CD8-positive, alpha-beta memory T cell (primary cell): ENCODE measurements at regions not wholly inside any gene's neighbourhood (a gene's known extent, or its start where the extent isn't known, plus 50 kb on each side); places are given as distances from the start of the nearest gene placed in this dataset.

Source experiments
- CTCF ChIA-PET: fragments of 350-600 bp; sonication (Branson Sonifier 250); formaldehyde crosslinking; loops from one replicate; lab custom pipeline; 2021; ENCODE audit warnings: antibody characterized with exemption; lab: Charles Lee
- POLR2A ChIA-PET: fragments of 350-600 bp; sonication (Branson Sonifier 250); formaldehyde crosslinking; loops from one replicate; lab custom pipeline; 2021; ENCODE audit warnings: antibody characterized with exemption; lab: Charles Lee
- DNase-seq, 5 donors: peaks; one replicate each; pipeline versions ENCODE4 v3.0.0 to v3.0.0-alpha.2; 2020 to 2022; ENCODE audit warnings: mixed read lengths in 1 of 5
- H3K27ac ChIP-seq: one replicate; pipeline ENCODE4 v1.7.0; 2013; ENCODE audit warnings: low read depth, mild to moderate bottlenecking, low read length, moderate library complexity
- H3K27me3 ChIP-seq: 2 replicates; pipeline ENCODE4 v1.7.0; 2013; ENCODE audit warnings: low read length, mild to moderate bottlenecking; ENCODE audit not compliant: insufficient read depth, poor library complexity, severe bottlenecking
- H3K36me3 ChIP-seq: 2 replicates; pipeline ENCODE4 v1.7.0; 2013; ENCODE audit warnings: mild to moderate bottlenecking, low read length, moderate library complexity; ENCODE audit not compliant: insufficient read depth
- H3K4me1 ChIP-seq: 2 replicates; pipeline ENCODE4 v1.7.0; 2013; ENCODE audit warnings: mild to moderate bottlenecking, low read length, moderate library complexity; ENCODE audit not compliant: insufficient read depth
- H3K4me3 ChIP-seq: 2 replicates; pipeline ENCODE4 v1.7.0; 2013; ENCODE audit warnings: mild to moderate bottlenecking, low read length
- H3K9me3 ChIP-seq: 2 replicates; pipeline ENCODE4 v1.7.0; 2013; ENCODE audit warnings: mild to moderate bottlenecking, low read length
- H3K27ac Mint-ChIP-seq, 8 donors: one replicate each; pipeline ENCODE4 v1.8.0; 2020 to 2021; ENCODE audit warnings: mixed read lengths in 8 of 8, mild to moderate bottlenecking in 6 of 8, inconsistent platforms in 3 of 8, moderate library complexity in 3 of 8
- H3K27me3 Mint-ChIP-seq, 2 donors: one replicate each; pipeline ENCODE4 v1.8.0; 2020 to 2021; ENCODE audit warnings: mixed read lengths in 2 of 2, mild to moderate bottlenecking in 1 of 2, moderate library complexity in 1 of 2
- H3K36me3 Mint-ChIP-seq, 3 donors: one replicate each; pipeline ENCODE4 v1.8.0; 2020 to 2021; ENCODE audit warnings: mixed read lengths in 3 of 3, inconsistent platforms in 1 of 3, mild to moderate bottlenecking in 1 of 3
- H3K4me1 Mint-ChIP-seq, 3 donors: one replicate each; pipeline ENCODE4 v1.8.0; 2020 to 2021; ENCODE audit warnings: mixed read lengths in 3 of 3, inconsistent platforms in 1 of 3, mild to moderate bottlenecking in 1 of 3
- H3K4me3 Mint-ChIP-seq, 7 donors: one replicate each; pipeline ENCODE4 v1.8.0; 2020 to 2021; ENCODE audit warnings: mixed read lengths in 7 of 7, mild to moderate bottlenecking in 6 of 7, moderate library complexity in 4 of 7, inconsistent platforms in 2 of 7
- H3K9me3 Mint-ChIP-seq, 5 donors: one replicate each; pipeline ENCODE4 v1.8.0; 2020 to 2022; ENCODE audit warnings: mixed read lengths in 5 of 5, mild to moderate bottlenecking in 3 of 5, moderate library complexity in 2 of 5, inconsistent platforms in 1 of 5

DNA sequence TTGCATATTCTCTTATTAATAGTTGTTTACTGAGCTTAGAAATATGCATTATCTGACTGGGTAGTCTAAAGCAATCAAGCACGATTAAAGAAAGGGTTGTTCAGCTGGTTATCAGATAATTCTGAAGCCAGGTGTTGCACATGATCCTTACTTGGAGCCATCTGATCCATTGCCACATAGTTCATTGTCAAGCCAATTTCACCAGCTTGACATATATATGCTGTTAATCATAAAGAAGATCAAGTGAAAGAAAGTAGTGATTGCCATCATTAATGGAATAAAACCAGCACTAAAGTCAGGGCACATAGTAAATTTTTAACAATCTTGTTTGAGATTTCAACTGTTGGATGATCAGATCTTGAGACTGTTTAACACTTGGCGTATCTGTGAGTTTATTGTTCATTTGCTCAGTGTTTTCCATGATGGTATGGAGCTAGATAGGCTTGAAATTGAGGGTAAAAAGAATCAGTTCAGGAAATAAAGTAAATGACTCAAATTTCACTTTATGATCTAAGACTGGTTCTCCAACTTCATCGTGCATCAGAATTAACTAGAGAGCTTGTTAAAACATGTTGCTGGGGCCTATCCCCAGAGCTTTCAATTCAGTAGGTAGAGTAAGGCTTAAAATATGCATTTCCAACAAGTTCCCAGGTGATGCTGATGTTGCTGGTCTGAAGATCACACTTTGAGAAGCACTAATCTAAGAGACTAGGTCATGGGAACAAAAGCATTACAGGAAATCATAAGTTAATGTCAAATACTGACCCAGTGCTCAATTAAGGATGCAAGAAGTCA, 539.6 kb downstream of the SATB2 start:
- POLR2A ChIA-PET: no interaction called here
- no peaks in the 10 kb centered on the region for H3K27me3 Mint-ChIP-seq

DNA sequence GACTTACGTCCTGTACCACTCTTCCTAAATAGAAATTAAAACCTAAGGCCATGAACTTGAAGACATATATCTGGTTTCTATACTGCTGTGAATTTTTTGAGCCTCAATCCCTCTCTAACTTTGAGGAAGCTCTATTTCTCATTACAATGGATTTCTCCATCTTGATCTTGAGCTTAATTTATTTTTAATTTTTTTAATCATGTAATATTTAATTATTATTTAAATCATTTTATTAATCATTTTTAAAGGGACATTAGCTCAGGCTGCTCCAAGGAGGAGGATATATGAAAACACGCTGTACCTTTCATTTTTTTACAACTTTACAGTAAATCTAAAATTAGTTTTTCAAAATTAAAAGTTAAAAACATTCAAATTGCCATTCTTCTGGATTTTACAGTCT, 540.5 kb downstream of the SATB2 start:
- CTCF ChIA-PET: no interaction called here
- no peak overlapping the region for H3K4me3 Mint-ChIP-seq
- H3K9me3 Mint-ChIP-seq: peaks cover 0 to 8% (median 2%) of the 10 kb centered on the region in 5 donors
- H3K27me3 Mint-ChIP-seq: no peaks in the 10 kb centered on the region
- H3K27ac Mint-ChIP-seq: no peak overlapping the region
- no peaks in the 10 kb centered on the region for H3K4me1 ChIP-seq
- H3K9me3 ChIP-seq: no peaks in the 10 kb centered on the region
- H3K27me3 ChIP-seq: no peaks in the 10 kb centered on the region
- no peaks in the 10 kb centered on the region for H3K36me3 Mint-ChIP-seq
- no peaks in the 10 kb centered on the region for H3K36me3 ChIP-seq
- no peak overlapping the region for H3K27ac ChIP-seq
- POLR2A ChIA-PET: no interaction called here
- no peaks in the 10 kb centered on the region for H3K4me1 Mint-ChIP-seq
- DNase-seq: no peak
- H3K4me3 ChIP-seq: no peak overlapping the region

More for the DNA sequence above, 539.6 kb downstream of the SATB2 start:
- no peaks in the 10 kb centered on the region for H3K4me1 Mint-ChIP-seq
- no peak for DNase-seq
- no peaks in the 10 kb centered on the region for H3K36me3 Mint-ChIP-seq
- no peak overlapping the region for H3K27ac ChIP-seq
- no peaks in the 10 kb centered on the region for H3K9me3 ChIP-seq
- H3K9me3 Mint-ChIP-seq: peaks cover 0 to 8% (median 2%) of the 10 kb centered on the region in 5 donors
- no peaks in the 10 kb centered on the region for H3K27me3 ChIP-seq
- H3K27ac Mint-ChIP-seq: no peak overlapping the region
- no peak overlapping the region for H3K4me3 ChIP-seq
- no peaks in the 10 kb centered on the region for H3K4me1 ChIP-seq
- no peak overlapping the region for H3K4me3 Mint-ChIP-seq
- H3K36me3 ChIP-seq: no peaks in the 10 kb centered on the region
- CTCF ChIA-PET: interaction anchor here (1.2 kb wide), 1 partner anchor 9 kb away, joined by 5 read pairs; no protein-coding TSS in a partner anchor

DNA sequence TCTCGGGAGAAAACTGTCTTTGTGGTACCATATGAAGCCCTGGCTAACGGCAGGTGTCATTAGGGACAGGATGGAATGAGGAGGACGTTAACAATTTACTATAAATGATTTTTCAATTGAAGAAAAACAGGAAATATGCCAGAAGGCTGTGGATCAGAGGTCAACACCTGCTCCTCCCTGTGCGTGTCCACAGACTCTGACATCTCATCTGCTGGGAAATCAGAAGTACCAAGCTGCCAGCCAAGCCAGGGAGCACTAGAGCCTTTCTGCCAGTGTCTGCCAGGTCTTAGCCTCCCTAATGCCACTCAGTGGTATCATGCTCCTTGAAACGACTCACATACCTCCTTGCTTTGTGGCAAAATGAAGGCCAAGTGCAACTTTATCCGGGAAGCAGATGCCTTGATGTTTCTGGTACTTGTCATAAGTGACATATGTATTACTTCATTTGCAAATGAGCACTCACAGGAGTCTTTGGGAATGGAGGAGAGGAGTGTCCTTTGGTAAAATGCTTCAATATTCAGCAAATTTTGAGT, 541.1 kb downstream of the SATB2 start:
- no peaks in the 10 kb centered on the region for H3K9me3 ChIP-seq
- Mint-ChIP-seq H3K4me3 (no peak overlapping the region), H3K27ac (no peak overlapping the region), H3K4me1 (no peaks in the 10 kb centered on the region), H3K36me3 (no peaks in the 10 kb centered on the region), H3K27me3 (no peaks in the 10 kb centered on the region), H3K9me3 (peaks cover 0 to 8% (median 2%) of the 10 kb centered on the region in 5 donors)
- no peaks in the 10 kb centered on the region for H3K27me3 ChIP-seq
- no peak overlapping the region for H3K4me3 ChIP-seq
- ChIA-PET POLR2A (no interaction called here), CTCF (no interaction called here)
- no peaks in the 10 kb centered on the region for H3K4me1 ChIP-seq
- no peak for DNase-seq
- no peak overlapping the region for H3K27ac ChIP-seq
- no peaks in the 10 kb centered on the region for H3K36me3 ChIP-seq

DNA sequence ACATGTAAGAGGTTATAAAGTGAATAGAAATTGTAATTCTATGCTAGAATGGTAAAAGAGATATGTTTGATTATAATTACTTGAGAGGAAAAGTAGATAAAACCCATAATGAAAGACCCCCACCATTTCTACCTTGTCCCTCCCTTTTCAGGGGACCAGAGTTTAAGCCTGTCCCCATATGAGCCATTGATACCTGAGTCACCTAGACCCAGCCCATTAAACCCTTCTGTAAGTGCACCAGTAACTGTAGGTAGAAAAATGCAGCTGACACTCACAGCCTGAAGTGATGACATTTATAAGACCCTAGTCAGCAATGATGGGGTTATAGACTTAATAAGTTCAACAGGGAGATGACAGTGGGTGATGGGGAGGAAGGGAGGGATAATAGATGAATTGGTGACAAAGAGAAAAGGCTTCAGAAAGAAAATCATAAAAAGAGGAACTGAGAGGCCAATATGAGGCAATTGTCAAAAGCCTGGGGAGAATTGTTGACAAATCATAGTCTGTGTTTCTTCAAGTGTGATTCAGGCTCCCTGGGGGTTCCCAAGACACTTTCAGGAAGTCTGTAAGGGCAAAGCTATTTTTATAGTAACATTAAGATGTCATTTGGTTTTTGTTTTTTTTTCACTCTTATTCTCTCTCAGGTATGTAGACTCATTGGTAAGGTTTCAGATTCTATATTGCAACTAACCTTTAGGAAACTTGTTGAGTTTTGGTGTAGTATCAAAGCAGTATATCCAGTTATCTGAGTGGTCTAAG, 544.2 kb downstream of the SATB2 start:
- Mint-ChIP-seq H3K4me3 (no peak overlapping the region), H3K27me3 (no peaks in the 10 kb centered on the region), H3K4me1 (no peaks in the 10 kb centered on the region), H3K9me3 (peaks cover 0 to 8% (median 2%) of the 10 kb centered on the region in 5 donors), H3K27ac (peak overlapping the region in 1 of 8 donors; percentile 34), H3K36me3 (no peaks in the 10 kb centered on the region)
- Histone ChIP-seq H3K27me3 (no peaks in the 10 kb centered on the region), H3K36me3 (no peaks in the 10 kb centered on the region), H3K27ac (no peak overlapping the region), H3K4me1 (no peaks in the 10 kb centered on the region), H3K9me3 (no peaks in the 10 kb centered on the region), H3K4me3 (no peak overlapping the region)
- POLR2A ChIA-PET: no interaction called here
- CTCF ChIA-PET: no interaction called here
- no peak for DNase-seq

DNA sequence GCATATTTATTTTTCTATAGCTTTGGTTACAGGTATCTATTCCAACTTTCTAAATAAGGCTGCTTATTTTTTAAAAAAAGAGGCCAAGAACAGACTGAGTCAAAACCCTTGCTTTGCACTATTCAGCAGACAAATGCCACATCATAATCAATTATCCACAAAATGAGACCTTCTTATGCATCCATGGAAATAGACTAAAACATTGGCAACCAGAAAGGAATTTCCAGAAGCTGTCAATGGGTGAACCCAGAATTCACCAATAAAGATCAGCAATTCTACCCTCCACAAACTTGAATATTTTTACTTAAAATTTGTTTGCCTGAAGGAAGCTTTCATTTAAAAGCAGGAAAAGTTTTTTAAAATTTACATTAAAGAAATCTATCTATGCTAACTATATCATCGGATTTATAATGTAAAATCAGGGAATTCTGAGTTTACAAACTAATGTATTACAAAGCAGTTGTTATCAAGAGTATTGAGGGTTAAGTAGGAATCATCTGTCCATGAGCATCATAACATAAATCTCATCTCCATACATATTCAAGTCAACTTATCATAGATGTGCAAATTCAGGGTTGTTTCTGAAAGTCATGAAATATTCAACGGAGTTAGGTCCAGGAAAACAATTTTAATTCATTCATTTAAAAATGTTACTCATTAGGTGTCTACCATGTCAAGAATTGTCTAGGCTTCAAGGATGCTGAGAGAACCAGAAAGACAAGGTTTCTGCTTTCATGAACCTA, 548.0 kb downstream of the SATB2 start:
- CTCF ChIA-PET: interaction anchor here (1.2 kb wide), 1 partner anchor 9 kb away, joined by 5 read pairs; no protein-coding TSS in a partner anchor
- no peak overlapping the region for H3K4me3 Mint-ChIP-seq
- no peaks in the 10 kb centered on the region for H3K4me1 ChIP-seq
- H3K27me3 Mint-ChIP-seq: no peaks in the 10 kb centered on the region
- no peak overlapping the region for H3K27ac ChIP-seq
- no peaks in the 10 kb centered on the region for H3K27me3 ChIP-seq
- peaks cover 0 to 5% (median 0%) of the 10 kb centered on the region in 5 donors for H3K9me3 Mint-ChIP-seq
- H3K36me3 Mint-ChIP-seq: no peaks in the 10 kb centered on the region
- no peak overlapping the region for H3K4me3 ChIP-seq
- POLR2A ChIA-PET: no interaction called here
- no peak for DNase-seq
- no peaks in the 10 kb centered on the region for H3K4me1 Mint-ChIP-seq
- no peak overlapping the region for H3K27ac Mint-ChIP-seq
- H3K36me3 ChIP-seq: no peaks in the 10 kb centered on the region
- H3K9me3 ChIP-seq: no peaks in the 10 kb centered on the region

DNA sequence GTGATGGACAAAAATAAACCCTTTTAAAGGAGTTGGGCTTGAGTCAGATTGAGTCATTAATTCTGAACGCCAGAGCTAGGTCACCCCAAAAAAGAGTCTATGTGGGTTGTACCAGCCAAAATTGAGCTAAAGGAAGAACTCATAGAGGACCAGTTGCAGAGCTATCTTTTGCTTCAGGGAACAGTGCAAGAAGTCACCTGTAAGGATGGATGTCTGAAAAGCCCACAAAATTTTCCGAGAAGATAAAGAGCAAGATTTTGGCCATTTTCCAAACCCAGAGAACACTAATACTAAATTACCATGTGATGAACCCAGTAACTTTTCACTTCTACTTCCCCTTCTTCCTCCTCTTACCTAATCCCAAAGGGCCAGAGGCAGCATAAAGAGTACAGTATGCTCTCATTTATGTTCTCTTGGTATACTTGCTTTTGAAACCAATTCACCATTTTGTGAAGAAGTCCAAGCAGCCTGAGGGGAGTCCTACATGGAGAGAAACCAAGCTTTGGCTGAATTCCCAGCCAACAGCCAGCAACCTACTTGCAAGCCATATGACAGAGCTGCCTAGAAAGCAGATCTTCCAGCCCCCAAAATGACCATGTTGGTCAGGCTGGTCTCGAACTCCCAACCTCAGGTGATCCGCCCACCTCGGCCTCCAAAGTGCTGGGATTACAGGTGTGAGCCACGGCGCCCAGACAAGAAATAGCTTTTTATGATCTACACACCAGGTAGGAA, 551.7 kb downstream of the SATB2 start:
- no peaks in the 10 kb centered on the region for H3K36me3 Mint-ChIP-seq
- Histone ChIP-seq H3K36me3 (no peaks in the 10 kb centered on the region), H3K4me1 (no peaks in the 10 kb centered on the region), H3K9me3 (no peaks in the 10 kb centered on the region), H3K4me3 (no peak overlapping the region), H3K27me3 (no peaks in the 10 kb centered on the region), H3K27ac (no peak overlapping the region)
- H3K4me3 Mint-ChIP-seq: no peak overlapping the region
- no peaks in the 10 kb centered on the region for H3K4me1 Mint-ChIP-seq
- no peak overlapping the region for H3K27ac Mint-ChIP-seq
- ChIA-PET POLR2A (no interaction called here), CTCF (no interaction called here)
- DNase-seq: no peak
- peaks cover 0 to 2% (median 0%) of the 10 kb centered on the region in 5 donors for H3K9me3 Mint-ChIP-seq
- H3K27me3 Mint-ChIP-seq: no peaks in the 10 kb centered on the region

DNA sequence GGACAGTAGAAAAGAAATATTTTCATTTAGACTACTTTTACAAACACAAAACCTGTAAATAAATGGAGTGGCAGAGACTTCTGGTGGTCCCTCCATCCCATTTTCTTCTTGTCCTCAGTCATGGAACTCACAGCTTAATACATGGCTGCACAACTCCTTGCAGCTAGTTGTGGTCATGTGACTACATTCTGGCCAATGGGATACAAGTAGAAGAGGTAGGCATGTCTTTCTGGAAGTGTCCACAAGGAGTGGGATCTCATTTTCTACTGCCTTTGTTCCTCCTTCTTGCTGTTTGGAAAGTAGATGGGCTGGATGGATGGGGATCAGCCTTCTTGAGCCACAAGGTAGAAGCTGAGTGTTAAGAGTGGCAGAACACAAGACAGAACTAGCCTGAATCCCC, 555.8 kb downstream of the SATB2 start:
- Mint-ChIP-seq H3K9me3 (peaks cover 0 to 3% (median 2%) of the 10 kb centered on the region in 5 donors), H3K27me3 (peaks cover 0 to 1% of the 10 kb centered on the region in 2 donors), H3K36me3 (no peaks in the 10 kb centered on the region), H3K4me3 (no peak overlapping the region), H3K4me1 (no peaks in the 10 kb centered on the region), H3K27ac (no peak overlapping the region)
- ChIA-PET POLR2A (no interaction called here), CTCF (no interaction called here)
- Histone ChIP-seq H3K4me3 (no peak overlapping the region), H3K4me1 (no peaks in the 10 kb centered on the region), H3K27me3 (no peaks in the 10 kb centered on the region), H3K27ac (no peak overlapping the region), H3K36me3 (no peaks in the 10 kb centered on the region), H3K9me3 (no peaks in the 10 kb centered on the region)
- DNase-seq: no peak
